Epidermal melanocyte (primary cell): ENCODE measurements at regions not wholly inside any gene's neighbourhood (a gene's known extent, or its start where the extent isn't known, plus 50 kb on each side); places are given as distances from the start of the nearest gene placed in this dataset.

ENCODE experiments used
- DNase-seq: peaks from one replicate; pipeline ENCODE4 v3.0.0; 2011; ENCODE audit warnings: low spot score; ENCODE audit not compliant: insufficient read length

GRCh38 chr1:59052166-59052590, 244.7 kb upstream of the FGGY start:
- DNase-seq, result no peak

- no peak for DNase-seq
Observed at GRCh38 chr1:59054172-59054571, 242.7 kb upstream of the FGGY start.

- no peak for DNase-seq
Observed at GRCh38 chr1:59055908-59056719, 240.8 kb upstream of the FGGY start.

- DNase-seq, result peak; percentile 73
Observed at GRCh38 chr1:59057211-59057694, 239.6 kb upstream of the FGGY start.

GRCh38 chr1:59057796-59058195, 239.1 kb upstream of the FGGY start:
- DNase-seq, result no peak

- DNase-seq, result no peak
Observed at GRCh38 chr1:59058665-59059439, 238.0 kb upstream of the FGGY start.

GRCh38 chr1:59061876-59062275, 235.0 kb upstream of the FGGY start:
- DNase-seq, result peak; percentile 73

- DNase-seq, result no peak
Observed at GRCh38 chr1:59062743-59063142, 234.2 kb upstream of the FGGY start.

GRCh38 chr1:59063501-59063900, 233.4 kb upstream of the FGGY start:
- no peak for DNase-seq

- no peak for DNase-seq
Observed at GRCh38 chr1:59064592-59064991, 232.3 kb upstream of the FGGY start.

GRCh38 chr1:59066236-59066635, 230.7 kb upstream of the FGGY start:
- DNase-seq, result no peak

GRCh38 chr1:59070610-59071009, 226.3 kb upstream of the FGGY start:
- DNase-seq, result no peak

- no peak for DNase-seq
Observed at GRCh38 chr1:59071289-59071688, 225.6 kb upstream of the FGGY start.

- no peak for DNase-seq
Observed at GRCh38 chr1:59071876-59072582, 224.9 kb upstream of the FGGY start.

- no peak for DNase-seq
Observed at GRCh38 chr1:59072583-59072947, 224.3 kb upstream of the FGGY start.

- DNase-seq, result no peak
Observed at GRCh38 chr1:59074598-59074997, 222.3 kb upstream of the FGGY start.

GRCh38 chr1:59075021-59075420, 221.9 kb upstream of the FGGY start:
- no peak for DNase-seq

GRCh38 chr1:59076612-59077011, 220.3 kb upstream of the FGGY start:
- DNase-seq, result no peak

GRCh38 chr1:59077466-59078069, 219.3 kb upstream of the FGGY start:
- no peak for DNase-seq

- no peak for DNase-seq
Observed at GRCh38 chr1:59078070-59078800, 218.7 kb upstream of the FGGY start.

- no peak for DNase-seq
Observed at GRCh38 chr1:59078866-59079265, 218.0 kb upstream of the FGGY start.
